ENCODE measurements at regions not wholly inside any gene's neighbourhood (a gene's known extent, or its start where the extent isn't known, plus 50 kb on each side); places are given as distances from the start of the nearest gene placed in this dataset.

DNA sequence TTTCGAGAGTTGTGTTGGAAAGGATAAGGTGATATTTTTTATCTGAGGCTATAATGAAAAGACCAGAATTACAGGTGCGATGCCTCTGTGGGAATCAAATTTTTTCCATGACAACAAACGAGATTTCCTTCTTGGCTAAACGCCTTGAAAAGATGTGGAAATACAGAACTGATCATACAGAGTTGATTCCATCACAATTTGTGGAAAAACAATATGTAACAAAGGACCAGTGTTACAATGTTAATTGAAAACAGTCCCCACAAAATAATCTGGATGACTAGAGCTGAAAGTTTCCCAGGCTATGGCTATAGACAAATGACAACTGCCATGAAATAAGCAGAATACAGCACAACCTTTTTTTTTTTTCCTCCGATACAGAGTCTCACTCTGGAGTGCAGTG lies 628.9 kb downstream of the DIAPH3 start:
- no peak for DNase-seq (ENCODE audit: low spot score)
- TF ChIP-seq, protein P1, sequence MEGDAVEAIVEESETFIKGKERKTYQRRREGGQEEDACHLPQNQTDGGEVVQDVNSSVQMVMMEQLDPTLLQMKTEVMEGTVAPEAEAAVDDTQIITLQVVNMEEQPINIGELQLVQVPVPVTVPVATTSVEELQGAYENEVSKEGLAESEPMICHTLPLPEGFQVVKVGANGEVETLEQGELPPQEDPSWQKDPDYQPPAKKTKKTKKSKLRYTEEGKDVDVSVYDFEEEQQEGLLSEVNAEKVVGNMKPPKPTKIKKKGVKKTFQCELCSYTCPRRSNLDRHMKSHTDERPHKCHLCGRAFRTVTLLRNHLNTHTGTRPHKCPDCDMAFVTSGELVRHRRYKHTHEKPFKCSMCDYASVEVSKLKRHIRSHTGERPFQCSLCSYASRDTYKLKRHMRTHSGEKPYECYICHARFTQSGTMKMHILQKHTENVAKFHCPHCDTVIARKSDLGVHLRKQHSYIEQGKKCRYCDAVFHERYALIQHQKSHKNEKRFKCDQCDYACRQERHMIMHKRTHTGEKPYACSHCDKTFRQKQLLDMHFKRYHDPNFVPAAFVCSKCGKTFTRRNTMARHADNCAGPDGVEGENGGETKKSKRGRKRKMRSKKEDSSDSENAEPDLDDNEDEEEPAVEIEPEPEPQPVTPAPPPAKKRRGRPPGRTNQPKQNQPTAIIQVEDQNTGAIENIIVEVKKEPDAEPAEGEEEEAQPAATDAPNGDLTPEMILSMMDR (IDR thresholded peaks at IDR 0.05; ENCODE audit: extremely low read depth, missing control alignments) = no peak

DNA sequence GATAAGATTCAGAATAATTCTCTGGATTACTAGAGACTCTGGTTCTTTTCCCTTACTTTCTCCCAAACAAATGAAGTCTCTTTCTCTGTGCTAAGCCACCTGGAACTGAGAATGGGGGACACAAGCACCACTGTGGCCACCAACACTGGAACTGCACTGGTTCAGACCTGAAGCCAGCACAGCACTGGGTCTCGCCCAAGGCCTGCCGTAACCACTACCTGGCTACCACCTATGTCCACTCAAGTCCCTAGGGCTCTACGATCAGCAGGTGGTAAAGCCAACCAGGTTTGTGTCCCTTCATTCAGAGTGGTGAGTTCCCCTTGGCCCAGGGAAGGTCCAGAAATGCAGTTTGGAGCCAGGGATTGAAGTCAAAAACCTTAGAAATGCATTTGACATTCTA lies 626.2 kb downstream of the DIAPH3 start:
- no peak for DNase-seq (ENCODE audit: low spot score)
- TF ChIP-seq, protein P1 (IDR thresholded peaks at IDR 0.05; ENCODE audit: extremely low read depth, missing control alignments) = no peak

DNA sequence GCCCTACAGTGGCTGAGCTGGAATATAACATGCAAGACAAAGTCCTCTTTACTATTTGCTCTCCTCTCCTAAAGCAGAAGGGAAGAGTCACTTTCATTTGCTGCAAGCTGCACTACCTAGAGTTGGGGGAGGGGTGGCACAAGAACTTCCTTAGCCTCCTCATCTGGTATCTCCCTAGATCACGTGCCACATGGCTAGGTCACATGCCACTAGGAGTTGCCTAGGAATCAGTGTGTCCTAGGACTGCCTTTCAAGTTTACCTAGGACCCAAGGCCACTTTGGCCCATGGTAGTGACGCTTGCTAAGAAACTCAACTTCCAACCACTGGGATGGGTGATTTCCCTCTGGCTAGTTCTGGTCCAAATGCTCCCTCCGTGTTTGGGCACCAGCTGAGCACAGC lies 625.2 kb downstream of the DIAPH3 start:
- TF ChIP-seq, protein P1 (IDR thresholded peaks at IDR 0.05; ENCODE audit: extremely low read depth, missing control alignments) = no peak
- DNase-seq (ENCODE audit: low spot score) = no peak

DNA sequence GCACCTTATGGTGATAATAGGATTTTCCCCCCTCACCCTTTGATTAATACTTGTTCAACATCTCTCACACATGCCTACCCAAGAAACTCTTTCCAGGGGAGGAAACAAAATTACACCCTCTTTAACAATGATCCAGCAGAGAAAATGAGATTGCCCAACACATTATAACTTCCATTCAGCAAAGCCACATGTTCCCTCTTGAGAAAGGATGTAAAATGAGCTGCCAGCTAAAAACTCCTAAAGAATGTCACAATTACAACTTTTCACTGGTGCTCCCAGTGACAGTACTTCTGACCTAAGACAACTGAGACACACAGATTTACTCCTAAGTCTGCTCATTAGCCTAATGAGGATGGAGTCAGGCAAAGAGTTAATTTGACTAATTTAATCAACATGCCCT lies 621.4 kb downstream of the DIAPH3 start:
- TF ChIP-seq, protein P1 (IDR thresholded peaks at IDR 0.05; ENCODE audit: extremely low read depth, missing control alignments) = no peak
- DNase-seq (ENCODE audit: low spot score) = no peak

DNA sequence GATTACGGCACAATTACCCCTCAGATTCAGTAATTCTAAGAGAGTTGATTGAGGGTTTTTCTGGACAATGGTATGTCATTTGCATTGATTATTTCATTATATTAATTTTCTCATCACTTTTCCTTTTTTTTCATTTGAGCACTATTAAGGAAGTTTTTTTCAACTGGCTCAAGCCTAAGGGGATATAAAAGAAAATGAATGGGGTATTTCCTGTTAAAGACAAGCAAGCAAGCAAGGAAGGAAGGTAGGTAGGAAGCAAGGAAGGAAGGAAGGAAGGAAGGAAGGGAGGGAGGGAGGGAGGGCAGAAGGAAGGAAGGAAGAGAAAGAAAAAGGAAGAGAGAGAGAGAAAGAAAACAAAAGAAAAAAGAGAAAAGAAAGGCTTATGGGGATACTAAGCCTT lies 620.3 kb downstream of the DIAPH3 start:
- TF ChIP-seq, protein P1 (IDR thresholded peaks at IDR 0.05; ENCODE audit: extremely low read depth, missing control alignments) = no peak
- DNase-seq (ENCODE audit: low spot score) = no peak

DNA sequence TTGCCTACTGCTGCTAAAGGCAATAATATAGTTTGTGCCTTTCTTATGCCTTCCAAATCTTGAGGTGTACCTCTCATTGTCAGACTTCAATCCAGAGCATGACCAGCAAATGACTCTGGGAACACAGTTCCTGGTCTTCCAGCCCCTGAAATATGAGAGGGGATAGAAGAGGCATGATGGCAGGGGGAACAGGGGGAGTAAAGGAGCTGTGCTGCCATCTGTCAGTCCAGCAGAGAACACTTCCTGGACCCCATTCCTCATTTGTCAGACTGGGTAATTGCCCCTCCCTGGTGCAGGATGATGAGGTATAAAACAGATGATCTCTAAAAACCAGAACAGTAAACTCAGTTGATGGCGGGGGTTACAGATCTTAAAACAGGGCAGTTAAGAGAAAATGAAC lies 618.7 kb downstream of the DIAPH3 start:
- no peak for DNase-seq (ENCODE audit: low spot score)
- TF ChIP-seq, protein P1 (IDR thresholded peaks at IDR 0.05; ENCODE audit: extremely low read depth, missing control alignments) = no peak

DNA sequence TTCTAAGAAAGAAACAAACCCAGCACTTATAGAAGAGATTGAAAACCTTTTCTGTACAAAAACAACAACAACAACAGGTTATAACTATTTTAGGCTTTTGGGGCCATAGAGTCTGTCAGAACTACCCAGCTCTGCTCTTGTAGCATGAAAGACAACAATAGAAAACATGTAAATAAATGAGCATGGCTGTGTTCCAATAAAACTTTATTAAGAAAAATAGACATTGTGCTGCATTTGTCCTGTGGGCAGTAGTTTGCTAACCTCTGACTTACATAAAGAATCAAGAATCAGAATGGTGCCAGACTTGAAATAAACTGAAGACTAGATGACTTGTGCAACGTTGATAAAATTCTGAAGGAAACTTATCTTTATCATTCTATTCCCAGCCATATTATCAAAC lies 617.5 kb downstream of the DIAPH3 start:
- TF ChIP-seq, protein P1 (IDR thresholded peaks at IDR 0.05; ENCODE audit: extremely low read depth, missing control alignments) = no peak
- DNase-seq (ENCODE audit: low spot score) = no peak
